ENCODE measurements at regions not wholly inside any gene's neighbourhood (a gene's known extent, or its start where the extent isn't known, plus 50 kb on each side); places are given as distances from the start of the nearest gene placed in this dataset.
"Not testable (repeated sequence)": the region's sequence is repeated elsewhere in the genome, so short reads cannot be mapped to it uniquely, and the experiment has no call there.

DNA sequence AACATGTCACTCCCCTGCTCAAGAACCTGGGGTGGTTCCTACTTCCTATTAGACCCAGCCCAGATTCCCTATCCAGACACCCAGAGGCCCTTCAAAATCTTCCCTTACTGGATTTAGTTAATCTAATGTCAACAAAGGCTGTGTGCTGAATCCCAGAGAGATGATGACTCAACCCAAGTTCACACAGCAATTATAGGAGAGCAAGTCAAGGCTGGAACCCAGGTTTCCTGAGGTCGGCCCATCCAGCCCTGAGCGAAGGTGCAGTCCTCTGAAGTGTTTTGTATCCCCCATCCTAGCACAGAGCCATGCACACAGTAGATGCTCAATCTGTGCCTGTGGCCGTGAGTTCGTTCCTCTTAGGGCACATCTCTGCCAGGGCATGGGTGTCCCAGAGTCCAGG is 452.1 kb downstream of the GOLGA6L6 start:
- DNase-seq (ENCODE audit: low spot score) = not testable (repeated sequence)

GRCh38 chr15:20084026-20084425 is 457.6 kb downstream of the GOLGA6L6 start:
- DNase-seq (ENCODE audit: low spot score) = not testable (repeated sequence)

DNA sequence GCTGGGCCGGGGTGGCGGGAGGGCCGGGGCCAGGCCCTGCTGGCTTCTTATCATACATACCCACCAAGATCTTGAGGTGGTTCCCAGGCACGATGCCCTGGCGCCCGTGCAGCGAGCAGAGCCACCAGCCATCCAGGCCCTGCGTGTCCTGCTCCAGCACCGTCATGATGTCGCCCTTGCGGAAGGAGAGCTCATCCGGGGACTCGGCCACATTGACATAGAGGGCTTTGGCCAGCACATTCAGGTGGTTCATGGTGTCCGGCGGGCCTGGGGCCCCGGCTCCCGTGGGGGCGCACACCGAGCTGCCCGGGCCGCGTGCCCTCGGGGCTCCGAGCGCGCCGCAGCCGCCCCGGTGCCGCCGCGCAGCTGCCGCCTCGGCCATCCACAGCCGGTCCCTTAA is 467.5 kb downstream of the GOLGA6L6 start:
- DNase-seq (ENCODE audit: low spot score) = not testable (repeated sequence)

GRCh38 chr15:20069043-20069442 is 472.6 kb downstream of the GOLGA6L6 start:
- DNase-seq (ENCODE audit: low spot score) = not testable (repeated sequence)

DNA sequence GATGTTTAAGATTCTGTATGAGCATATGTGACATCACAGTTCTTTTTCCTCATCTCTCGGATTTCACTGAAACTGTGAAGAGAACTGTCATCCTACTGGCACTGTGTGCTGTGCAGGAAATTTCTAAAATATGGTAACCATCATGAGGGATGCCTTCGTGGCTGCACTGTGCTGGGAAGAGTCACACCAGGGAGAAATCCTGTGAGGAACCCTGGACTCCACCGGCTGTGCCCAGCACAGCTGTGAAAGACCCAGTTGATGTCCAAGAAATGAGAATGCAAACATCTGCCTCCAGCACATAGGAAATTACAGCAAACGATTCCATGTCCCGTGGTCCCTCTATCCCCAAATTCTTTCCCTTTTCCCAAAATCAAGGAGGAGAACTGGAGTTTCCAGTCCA is 475.4 kb downstream of the GOLGA6L6 start:
- DNase-seq (ENCODE audit: low spot score) = not testable (repeated sequence)

GRCh38 chr15:20065508-20065907 is 476.1 kb downstream of the GOLGA6L6 start:
- not testable (repeated sequence) for DNase-seq (ENCODE audit: low spot score)

GRCh38 chr15:20063167-20063566 is 478.4 kb downstream of the GOLGA6L6 start:
- not testable (repeated sequence) for DNase-seq (ENCODE audit: low spot score)

DNA sequence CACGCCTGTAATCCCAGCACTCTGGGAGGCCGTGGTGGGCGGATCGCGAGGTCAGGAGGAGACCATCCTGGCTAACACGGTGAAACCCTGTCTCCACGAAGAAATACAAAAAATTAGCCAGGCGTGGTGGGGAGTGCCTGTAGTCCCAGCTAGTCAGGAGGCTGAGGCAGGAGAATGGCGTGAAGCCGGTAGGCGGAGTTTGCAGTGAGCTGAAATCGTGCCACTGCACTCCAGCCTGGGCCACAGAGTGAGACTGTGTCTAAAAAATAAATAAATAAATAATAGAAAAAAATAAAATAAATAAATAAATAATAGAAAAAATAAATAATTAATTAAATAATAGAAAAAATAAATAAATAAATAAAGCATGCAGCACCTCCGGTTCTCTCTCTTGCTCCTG is 480.8 kb downstream of the GOLGA6L6 start:
- not testable (repeated sequence) for DNase-seq (ENCODE audit: low spot score)

GRCh38 chr15:20056871-20057270 is 484.7 kb downstream of the GOLGA6L6 start:
- DNase-seq (ENCODE audit: low spot score) = not testable (repeated sequence)

DNA sequence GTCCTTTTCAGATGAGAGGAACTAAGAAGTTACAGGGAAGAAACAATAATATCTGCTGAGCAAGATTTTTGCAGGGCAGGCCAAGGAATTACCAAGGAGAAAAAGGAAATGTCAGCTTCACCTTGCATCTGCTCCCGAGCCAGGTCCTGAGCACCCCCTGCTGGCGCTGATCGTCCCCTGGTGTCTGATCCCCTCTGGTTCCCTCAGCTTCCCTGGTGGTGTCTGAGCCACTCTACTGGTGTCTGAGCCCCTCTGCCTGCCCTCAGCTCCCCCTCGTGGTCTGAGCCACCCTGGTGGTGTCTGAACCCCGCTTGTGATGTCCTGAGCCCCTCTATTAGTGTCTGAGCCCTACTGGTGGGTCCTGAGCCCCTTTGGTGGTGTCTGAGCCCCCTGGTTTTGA is 485.7 kb downstream of the GOLGA6L6 start:
- DNase-seq (ENCODE audit: low spot score) = not testable (repeated sequence)

GRCh38 chr15:20048189-20048588 is 493.4 kb downstream of the GOLGA6L6 start:
- not testable (repeated sequence) for DNase-seq (ENCODE audit: low spot score)

- DNase-seq (ENCODE audit: low spot score) = not testable (repeated sequence)
Observed at GRCh38 chr15:20045165-20045564, 496.4 kb downstream of the GOLGA6L6 start.

DNA sequence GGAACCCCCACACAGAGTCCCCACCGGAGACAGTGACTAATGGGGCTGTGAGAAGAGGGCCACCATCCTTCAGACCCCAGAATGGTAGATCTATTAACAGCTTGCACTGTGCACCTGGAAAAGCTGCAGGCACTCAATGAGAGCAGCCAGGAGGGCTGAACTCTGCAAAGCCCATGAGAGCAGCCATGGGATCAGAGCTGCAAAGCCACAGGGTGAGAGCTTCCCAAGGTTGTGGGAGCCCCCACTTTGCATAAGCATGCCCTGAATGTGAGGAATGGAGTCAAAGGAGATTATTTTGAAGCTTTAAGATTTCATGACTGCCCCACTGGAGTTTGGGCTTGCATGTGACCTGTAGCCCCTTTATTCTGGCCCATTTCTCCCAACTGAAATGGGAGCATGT is 500.9 kb downstream of the GOLGA6L6 start:
- not testable (repeated sequence) for DNase-seq (ENCODE audit: low spot score)

- not testable (repeated sequence) for DNase-seq (ENCODE audit: low spot score)
Observed at GRCh38 chr15:20025040-20025439, 516.6 kb downstream of the GOLGA6L6 start.

- not testable (repeated sequence) for DNase-seq (ENCODE audit: low spot score)
Observed at GRCh38 chr15:20022349-20022748, 519.3 kb downstream of the GOLGA6L6 start.

- DNase-seq (ENCODE audit: low spot score) = not testable (repeated sequence)
Observed at GRCh38 chr15:20021351-20021750, 520.2 kb downstream of the GOLGA6L6 start.

DNA sequence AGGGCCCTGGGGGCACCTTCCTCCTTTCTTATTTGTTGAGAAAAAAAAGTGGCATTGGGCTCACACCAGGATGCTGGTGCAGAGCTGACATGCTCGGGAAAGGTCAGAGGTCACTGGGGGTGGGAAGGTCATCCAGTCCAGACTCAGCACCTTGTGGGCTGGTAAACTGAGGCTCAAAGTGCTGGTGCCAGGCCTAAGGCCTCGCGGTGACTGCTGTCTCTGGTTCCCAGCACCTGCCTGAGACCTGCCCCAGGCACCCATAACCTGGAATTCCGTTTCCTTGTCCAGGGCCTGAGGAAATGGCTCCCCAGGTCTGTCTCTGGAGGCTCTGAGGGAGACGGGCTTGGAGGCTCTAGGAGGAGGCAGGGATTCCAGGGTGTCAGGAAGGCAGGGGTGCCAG is 521.0 kb downstream of the GOLGA6L6 start:
- DNase-seq (ENCODE audit: low spot score) = not testable (repeated sequence)

DNA sequence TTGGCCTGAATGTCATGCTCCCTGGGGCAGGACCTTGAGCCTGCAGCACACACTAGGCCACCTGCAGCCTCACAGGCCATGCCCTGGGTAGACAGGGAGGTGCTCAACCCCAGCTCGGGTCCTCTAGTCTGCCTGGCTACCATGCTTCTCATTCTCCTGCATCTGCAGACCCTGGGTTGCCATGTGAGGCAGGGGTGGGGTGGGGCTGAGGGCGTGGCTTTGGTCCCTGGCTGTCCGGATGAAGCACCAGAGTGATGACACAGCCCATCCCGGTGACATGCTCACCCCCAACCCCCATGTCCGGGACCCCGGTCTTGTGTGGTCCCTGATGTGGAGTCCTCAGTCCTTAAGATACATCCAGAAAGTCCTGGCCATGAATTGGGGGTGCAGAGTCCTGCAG is 521.8 kb downstream of the GOLGA6L6 start:
- DNase-seq (ENCODE audit: low spot score) = not testable (repeated sequence)

DNA sequence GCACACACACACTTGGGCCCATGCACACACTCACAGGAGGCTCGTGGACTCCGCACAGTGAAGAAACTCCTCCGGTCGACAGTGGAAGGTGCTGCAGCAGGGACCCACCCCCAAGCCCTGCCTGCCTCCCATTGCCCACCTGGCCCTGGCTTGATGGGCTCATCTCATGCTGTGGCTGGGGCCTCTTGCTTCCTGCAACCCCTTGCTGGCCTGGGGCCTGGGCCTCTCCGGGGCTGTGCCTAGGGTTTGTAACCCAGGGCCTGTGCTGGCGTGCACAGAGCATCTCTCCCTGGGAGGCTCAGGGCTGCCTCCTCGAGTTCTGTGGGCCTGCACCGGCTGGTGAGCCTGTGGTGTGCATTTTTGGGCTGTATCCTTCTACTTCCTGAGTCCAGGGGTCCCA is 524.0 kb downstream of the GOLGA6L6 start:
- DNase-seq (ENCODE audit: low spot score) = not testable (repeated sequence)

GRCh38 chr15:20016941-20017340 is 524.7 kb downstream of the GOLGA6L6 start:
- not testable (repeated sequence) for DNase-seq (ENCODE audit: low spot score)

- DNase-seq (ENCODE audit: low spot score) = not testable (repeated sequence)
Observed at GRCh38 chr15:20012837-20013236, 528.8 kb downstream of the GOLGA6L6 start.

DNA sequence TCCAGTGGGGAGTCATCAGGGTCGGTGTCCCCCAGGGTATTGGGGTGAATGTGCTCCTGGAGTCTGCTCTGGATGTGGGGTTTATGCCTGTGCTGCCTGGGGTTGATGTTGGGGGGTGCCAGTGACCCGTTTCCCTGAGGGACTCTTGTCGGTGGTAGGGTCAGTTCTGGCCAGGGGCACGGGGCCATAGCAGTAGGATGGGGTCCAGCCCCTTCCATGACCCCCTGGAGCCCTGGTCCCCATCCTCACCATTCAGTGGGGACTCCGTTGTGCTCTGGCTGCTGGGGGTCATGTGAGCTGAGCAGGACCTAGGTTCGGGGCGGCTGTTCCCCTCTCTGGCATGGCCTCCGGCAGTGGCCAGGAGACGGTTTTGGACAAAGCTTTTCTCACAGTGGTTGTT is 530.8 kb downstream of the GOLGA6L6 start:
- DNase-seq (ENCODE audit: low spot score) = not testable (repeated sequence)

DNA sequence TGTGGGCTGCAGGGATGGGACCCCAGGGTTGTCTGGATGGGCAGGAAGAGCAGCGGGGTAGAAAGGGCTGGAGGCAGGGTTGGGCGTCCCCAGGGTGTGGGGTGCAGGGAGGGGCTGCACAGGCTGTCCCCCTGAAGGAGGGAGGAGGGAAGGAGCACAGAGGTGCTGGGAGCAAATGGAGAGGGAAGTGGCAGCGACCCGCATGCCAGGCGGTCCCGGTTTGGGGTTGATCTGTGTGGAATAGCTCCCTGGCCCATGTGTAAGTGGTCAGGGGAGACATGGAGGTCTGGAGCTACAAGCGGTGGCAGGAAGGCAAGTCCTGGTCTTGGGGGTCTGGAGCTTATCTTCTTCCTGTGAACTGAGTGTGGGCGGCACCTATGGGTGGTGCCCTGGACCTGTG is 532.0 kb downstream of the GOLGA6L6 start:
- DNase-seq (ENCODE audit: low spot score) = not testable (repeated sequence)

GRCh38 chr15:20007338-20007737 is 534.3 kb downstream of the GOLGA6L6 start:
- DNase-seq (ENCODE audit: low spot score) = not testable (repeated sequence)

- not testable (repeated sequence) for DNase-seq (ENCODE audit: low spot score)
Observed at GRCh38 chr15:20003471-20003870, 538.1 kb downstream of the GOLGA6L6 start.
